Neural cell (in vitro differentiated cells): ENCODE measurements at regions not wholly inside any gene's neighbourhood (a gene's known extent, or its start where the extent isn't known, plus 50 kb on each side); places are given as distances from the start of the nearest gene placed in this dataset.

Source experiments
- H2AFZ ChIP-seq: fragments of 200-600, 300-800 bp; sonication (generic), shearing (Covaris generic); 2 replicates; pipeline ENCODE4 v1.6.0; 2014; ENCODE audit warnings: low read depth, mild to moderate bottlenecking, antibody characterized with exemption, low read length, moderate library complexity
- H3F3A ChIP-seq: fragments of 200-600 bp; shearing (Covaris generic); 2 replicates; pipeline ENCODE4 v1.6.1; 2016; ENCODE audit warnings: mild to moderate bottlenecking, moderate library complexity, mixed read lengths, antibody characterized with exemption, low read length; ENCODE audit not compliant: insufficient read depth, poor library complexity, severe bottlenecking
- H3K27ac ChIP-seq: fragments of 200-600, 300-800 bp; sonication (generic), shearing (Covaris generic); 2 replicates; pipeline ENCODE4 v1.5.1; 2014; ENCODE audit warnings: mild to moderate bottlenecking, low read length, moderate library complexity
- H3K27me3 ChIP-seq: fragments of 300-800, 200-600 bp; sonication (generic), shearing (Covaris generic); 2 replicates; pipeline ENCODE4 v1.6.0; 2014; ENCODE audit warnings: mild to moderate bottlenecking, low read depth, low read length, moderate library complexity; ENCODE audit not compliant: insufficient read depth
- H3K36me3 ChIP-seq: fragments of 300-800, 200-600 bp; sonication (generic), shearing (Covaris generic); 2 replicates; pipeline ENCODE4 v1.5.1; 2014; ENCODE audit warnings: mild to moderate bottlenecking, antibody characterized with exemption, low read length, moderate library complexity; ENCODE audit not compliant: insufficient read depth
- H3K4me2 ChIP-seq: fragments of 300-800, 200-600 bp; sonication (generic), shearing (Covaris generic); 2 replicates; pipeline ENCODE4 v1.6.0; 2014; ENCODE audit warnings: mild to moderate bottlenecking, low read length
- H3K4me3 ChIP-seq: fragments of 300-800, 200-600 bp; sonication (generic), shearing (Covaris generic); 2 replicates; pipeline ENCODE4 v1.5.1; 2014; ENCODE audit warnings: mild to moderate bottlenecking, low read length, moderate library complexity
- H3K79me2 ChIP-seq: fragments of 200-600 bp; shearing (Covaris generic); replicated peaks from 2 replicates; pipeline ENCODE4 v1.6.0; 2014; ENCODE audit warnings: mild to moderate bottlenecking, low read length, moderate library complexity; ENCODE audit not compliant: insufficient read depth
- H3K9ac ChIP-seq: fragments of 300-800, 200-600 bp; sonication (generic), shearing (Covaris generic); 2 replicates; pipeline ENCODE4 v1.6.1; 2016; ENCODE audit warnings: mild to moderate bottlenecking, low read length, mixed read lengths
- H3K9me2 ChIP-seq: fragments of 200-600 bp; shearing (Covaris generic); 2 replicates; pipeline ENCODE4 v1.6.1; 2016; ENCODE audit warnings: mild to moderate bottlenecking, low read length, mixed read lengths; ENCODE audit not compliant: insufficient read depth
- H3K9me3 ChIP-seq: fragments of 200-600, 300-800 bp; sonication (generic), shearing (Covaris generic); 2 replicates; pipeline ENCODE4 v1.6.1; 2016; ENCODE audit warnings: mild to moderate bottlenecking, mixed run types, low read length, moderate library complexity, mixed read lengths
- H4K20me1 ChIP-seq: fragments of 200-600 bp; shearing (Covaris generic); 2 replicates; pipeline ENCODE4 v1.6.1; 2016; ENCODE audit warnings: mild to moderate bottlenecking, mixed run types; ENCODE audit not compliant: insufficient read depth
- EP300 ChIP-seq: fragments of 450-650 bp; conservative IDR thresholded peaks from 2 replicates; pipeline ENCODE4 v1.6.1; 2014; ENCODE audit warnings: antibody characterized with exemption, mild to moderate bottlenecking, moderate library complexity; ENCODE audit not compliant: poor library complexity, severe bottlenecking
- EZH2 ChIP-seq: fragments of 200-600, 300-800 bp; shearing (Covaris generic), sonication (generic); IDR thresholded peaks from 2 replicates; pipeline ENCODE4 v1.6.1; 2014; ENCODE audit warnings: antibody characterized with exemption, low read length, borderline replicate concordance, mild to moderate bottlenecking; ENCODE audit not compliant: insufficient read depth, poor library complexity, severe bottlenecking
- MXI1 ChIP-seq: fragments of 450-650 bp; conservative IDR thresholded peaks from 2 replicates; pipeline ENCODE4 v1.6.1; 2014; ENCODE audit warnings: antibody characterized with exemption, mild to moderate bottlenecking; ENCODE audit not compliant: poor library complexity, severe bottlenecking
- POLR2AphosphoS5 ChIP-seq: IDR thresholded peaks from 2 replicates; pipeline ENCODE4 v1.6.1; 2012
- RAD21 ChIP-seq: fragments of 450-650 bp; conservative IDR thresholded peaks from 2 replicates; pipeline ENCODE4 v1.6.1; 2014; ENCODE audit warnings: antibody characterized with exemption, mild to moderate bottlenecking, moderate library complexity
- SMC3 ChIP-seq: fragments of 450-650 bp; conservative IDR thresholded peaks from 2 replicates; pipeline ENCODE4 v1.6.1; 2014; ENCODE audit warnings: antibody characterized with exemption, mild to moderate bottlenecking, moderate library complexity; ENCODE audit not compliant: poor library complexity
- TAF1 ChIP-seq: IDR thresholded peaks from 2 replicates; pipeline ENCODE4 v1.6.1; 2012; ENCODE audit warnings: low read depth
- TF ChIP-seq, protein P1 (sequence below): fragments of 450-650 bp; IDR thresholded peaks from 2 replicates; pipeline ENCODE4 v1.5.1; 2014; ENCODE audit warnings: antibody characterized with exemption, mild to moderate bottlenecking, moderate library complexity; ENCODE audit not compliant: poor library complexity, severe bottlenecking
- TF ChIP-seq, protein P2 (sequence below): IDR thresholded peaks from 2 replicates; pipeline ENCODE4 v1.6.1; 2012; ENCODE audit warnings: borderline replicate concordance

DNA sequence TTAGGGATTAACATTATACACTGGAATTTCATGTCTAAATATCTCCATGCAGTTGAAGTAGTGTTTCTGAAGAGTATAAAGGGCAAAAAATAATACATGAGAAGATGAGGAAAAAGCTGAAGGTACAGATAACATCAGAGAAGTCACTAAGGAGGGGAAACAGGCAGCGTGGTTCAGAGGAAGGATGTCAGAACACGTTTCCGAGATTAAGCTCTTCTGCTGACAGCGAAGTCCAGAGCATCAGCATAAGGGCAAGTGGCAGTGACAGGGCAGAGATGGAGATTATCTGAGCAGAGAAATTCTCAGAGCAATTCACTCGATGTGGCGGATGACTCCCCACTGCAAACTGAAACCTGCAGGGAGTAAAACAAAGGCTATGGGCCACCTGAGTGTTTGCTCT lies 443.2 kb upstream of the FRG1 start:
- Histone ChIP-seq H2AFZ (no peak overlapping the region), H3K9me3 (no peaks in the 10 kb centered on the region), H3K9ac (no peak overlapping the region), H3K9me2 (no peaks in the 10 kb centered on the region), H3K36me3 (no peaks in the 10 kb centered on the region), H3K27me3 (no peaks in the 10 kb centered on the region), H3K79me2 (no peaks in the 10 kb centered on the region), H4K20me1 (no peaks in the 10 kb centered on the region), H3F3A (no peaks in the 10 kb centered on the region), H3K4me2 (no peak overlapping the region), H3K27ac (no peak overlapping the region), H3K4me3 (no peak overlapping the region)
- TF ChIP-seq, protein P1, sequence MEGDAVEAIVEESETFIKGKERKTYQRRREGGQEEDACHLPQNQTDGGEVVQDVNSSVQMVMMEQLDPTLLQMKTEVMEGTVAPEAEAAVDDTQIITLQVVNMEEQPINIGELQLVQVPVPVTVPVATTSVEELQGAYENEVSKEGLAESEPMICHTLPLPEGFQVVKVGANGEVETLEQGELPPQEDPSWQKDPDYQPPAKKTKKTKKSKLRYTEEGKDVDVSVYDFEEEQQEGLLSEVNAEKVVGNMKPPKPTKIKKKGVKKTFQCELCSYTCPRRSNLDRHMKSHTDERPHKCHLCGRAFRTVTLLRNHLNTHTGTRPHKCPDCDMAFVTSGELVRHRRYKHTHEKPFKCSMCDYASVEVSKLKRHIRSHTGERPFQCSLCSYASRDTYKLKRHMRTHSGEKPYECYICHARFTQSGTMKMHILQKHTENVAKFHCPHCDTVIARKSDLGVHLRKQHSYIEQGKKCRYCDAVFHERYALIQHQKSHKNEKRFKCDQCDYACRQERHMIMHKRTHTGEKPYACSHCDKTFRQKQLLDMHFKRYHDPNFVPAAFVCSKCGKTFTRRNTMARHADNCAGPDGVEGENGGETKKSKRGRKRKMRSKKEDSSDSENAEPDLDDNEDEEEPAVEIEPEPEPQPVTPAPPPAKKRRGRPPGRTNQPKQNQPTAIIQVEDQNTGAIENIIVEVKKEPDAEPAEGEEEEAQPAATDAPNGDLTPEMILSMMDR: no peak

DNA sequence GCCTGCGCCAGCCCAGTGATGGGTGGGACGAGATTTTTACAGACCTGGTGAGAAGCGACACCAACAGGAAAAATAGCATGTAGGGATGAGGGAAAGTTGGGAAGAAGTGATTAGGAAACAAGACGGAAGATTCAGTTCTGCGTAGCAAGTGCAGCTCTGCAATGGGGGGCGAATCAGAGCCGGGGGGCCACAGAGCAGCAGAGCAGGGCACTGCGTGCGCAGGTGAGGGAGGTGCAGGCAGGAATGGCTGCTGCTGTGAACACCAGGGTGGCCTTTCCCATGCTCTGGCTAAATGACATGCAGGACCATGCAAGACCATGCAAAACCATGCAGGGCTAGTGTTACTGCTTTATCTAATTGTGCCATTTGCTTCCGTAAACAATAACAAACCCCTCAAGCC lies 442.7 kb upstream of the FRG1 start:
- Histone ChIP-seq H3K4me3 (no peak overlapping the region), H3K79me2 (no peaks in the 10 kb centered on the region), H3K27ac (no peak overlapping the region), H3K4me2 (no peak overlapping the region), H4K20me1 (no peaks in the 10 kb centered on the region), H3K9me2 (no peaks in the 10 kb centered on the region), H3K27me3 (no peaks in the 10 kb centered on the region), H3K36me3 (no peaks in the 10 kb centered on the region), H2AFZ (no peak overlapping the region), H3F3A (no peaks in the 10 kb centered on the region), H3K9ac (no peak overlapping the region), H3K9me3 (no peaks in the 10 kb centered on the region)
- no peak for TF ChIP-seq EP300
- TF ChIP-seq, protein P1: no peak
- TF ChIP-seq TAF1: no peak

DNA sequence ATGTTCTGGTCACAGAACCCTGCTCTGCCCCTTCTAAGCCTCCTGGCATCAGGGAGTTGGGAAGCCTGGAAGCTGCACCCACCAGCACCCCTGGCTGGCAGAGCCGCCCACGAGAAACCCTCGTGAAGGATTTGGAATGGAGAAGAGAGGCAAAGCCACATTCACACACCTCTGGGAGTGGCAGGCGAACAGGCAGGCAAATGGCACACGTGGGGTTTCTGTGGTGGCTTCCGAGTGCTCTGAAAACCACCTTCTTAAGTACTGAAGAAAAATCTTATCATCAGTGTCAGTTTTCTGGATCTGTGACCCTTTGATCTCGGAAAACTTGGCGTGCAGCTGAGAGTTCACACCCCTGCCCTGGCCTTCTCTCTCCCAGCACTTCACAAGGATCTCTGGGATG lies 442.2 kb upstream of the FRG1 start:
- TF ChIP-seq SMC3 (no peak), RAD21 (no peak), MXI1 (no peak), TAF1 (no peak), EP300 (no peak), POLR2AphosphoS5 (no peak), EZH2 (no peak)
- TF ChIP-seq, protein P1: no peak
- TF ChIP-seq, protein P2, sequence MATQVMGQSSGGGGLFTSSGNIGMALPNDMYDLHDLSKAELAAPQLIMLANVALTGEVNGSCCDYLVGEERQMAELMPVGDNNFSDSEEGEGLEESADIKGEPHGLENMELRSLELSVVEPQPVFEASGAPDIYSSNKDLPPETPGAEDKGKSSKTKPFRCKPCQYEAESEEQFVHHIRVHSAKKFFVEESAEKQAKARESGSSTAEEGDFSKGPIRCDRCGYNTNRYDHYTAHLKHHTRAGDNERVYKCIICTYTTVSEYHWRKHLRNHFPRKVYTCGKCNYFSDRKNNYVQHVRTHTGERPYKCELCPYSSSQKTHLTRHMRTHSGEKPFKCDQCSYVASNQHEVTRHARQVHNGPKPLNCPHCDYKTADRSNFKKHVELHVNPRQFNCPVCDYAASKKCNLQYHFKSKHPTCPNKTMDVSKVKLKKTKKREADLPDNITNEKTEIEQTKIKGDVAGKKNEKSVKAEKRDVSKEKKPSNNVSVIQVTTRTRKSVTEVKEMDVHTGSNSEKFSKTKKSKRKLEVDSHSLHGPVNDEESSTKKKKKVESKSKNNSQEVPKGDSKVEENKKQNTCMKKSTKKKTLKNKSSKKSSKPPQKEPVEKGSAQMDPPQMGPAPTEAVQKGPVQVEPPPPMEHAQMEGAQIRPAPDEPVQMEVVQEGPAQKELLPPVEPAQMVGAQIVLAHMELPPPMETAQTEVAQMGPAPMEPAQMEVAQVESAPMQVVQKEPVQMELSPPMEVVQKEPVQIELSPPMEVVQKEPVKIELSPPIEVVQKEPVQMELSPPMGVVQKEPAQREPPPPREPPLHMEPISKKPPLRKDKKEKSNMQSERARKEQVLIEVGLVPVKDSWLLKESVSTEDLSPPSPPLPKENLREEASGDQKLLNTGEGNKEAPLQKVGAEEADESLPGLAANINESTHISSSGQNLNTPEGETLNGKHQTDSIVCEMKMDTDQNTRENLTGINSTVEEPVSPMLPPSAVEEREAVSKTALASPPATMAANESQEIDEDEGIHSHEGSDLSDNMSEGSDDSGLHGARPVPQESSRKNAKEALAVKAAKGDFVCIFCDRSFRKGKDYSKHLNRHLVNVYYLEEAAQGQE: no peak
- no peaks in the 10 kb centered on the region for H4K20me1 ChIP-seq
- no peak overlapping the region for H3K4me2 ChIP-seq
- no peak overlapping the region for H3K27ac ChIP-seq
- H3K4me3 ChIP-seq: no peak overlapping the region
- no peaks in the 10 kb centered on the region for H3F3A ChIP-seq
- H2AFZ ChIP-seq: no peak overlapping the region
- H3K9ac ChIP-seq: no peak overlapping the region
- no peaks in the 10 kb centered on the region for H3K79me2 ChIP-seq
- H3K9me2 ChIP-seq: no peaks in the 10 kb centered on the region
- no peaks in the 10 kb centered on the region for H3K9me3 ChIP-seq
- no peaks in the 10 kb centered on the region for H3K27me3 ChIP-seq
- H3K36me3 ChIP-seq: no peaks in the 10 kb centered on the region
